SK-N-SH (cell line): ENCODE measurements at regions not wholly inside any gene's neighbourhood (a gene's known extent, or its start where the extent isn't known, plus 50 kb on each side); places are given as distances from the start of the nearest gene placed in this dataset.

Experiments used
- EP300 ChIP-seq, 2 experiments: IDR thresholded peaks; 2 replicates each; pipeline versions ENCODE4 v1.4.0 to v1.6.1; 2012; ENCODE audit warnings: borderline replicate concordance in 1 of 2, low read depth in 1 of 2, low read length in 1 of 2
- NFIC ChIP-seq: IDR thresholded peaks from 2 replicates; pipeline ENCODE4 v1.4.0; 2012; ENCODE audit warnings: borderline replicate concordance
- TF ChIP-seq, protein P1 (sequence below): IDR thresholded peaks from 2 replicates; pipeline ENCODE4 v1.6.1; 2012; ENCODE audit warnings: mild to moderate bottlenecking, low read depth, low read length, moderate library complexity
- TF ChIP-seq, protein P2 (sequence below): fragments of 200-600 bp; sonication (generic); IDR thresholded peaks from 2 replicates; pipeline ENCODE4 v1.6.1; 2017; ENCODE audit warnings: antibody characterized with exemption, mild to moderate bottlenecking, moderate library complexity

DNA sequence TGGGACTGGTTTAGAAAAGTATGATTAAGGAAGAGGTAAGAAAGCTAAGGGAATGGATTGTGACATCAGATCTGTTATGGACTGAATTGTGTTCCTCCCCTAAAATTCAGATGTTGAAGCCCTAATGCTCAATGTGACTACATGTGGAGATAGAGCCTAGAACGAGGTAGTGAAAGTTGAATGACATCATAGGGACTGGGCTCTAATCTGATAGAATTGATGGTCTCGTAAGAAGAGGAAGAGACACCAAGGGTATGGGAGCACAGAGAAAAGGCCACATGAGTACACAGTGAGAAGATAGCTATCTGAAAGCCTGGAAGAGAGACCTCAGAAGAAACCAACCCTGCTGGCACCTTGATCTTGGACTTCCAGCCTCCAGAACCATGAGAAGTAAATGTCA is 178.3 kb downstream of the TRIB2 start:
- TF ChIP-seq, protein P1, sequence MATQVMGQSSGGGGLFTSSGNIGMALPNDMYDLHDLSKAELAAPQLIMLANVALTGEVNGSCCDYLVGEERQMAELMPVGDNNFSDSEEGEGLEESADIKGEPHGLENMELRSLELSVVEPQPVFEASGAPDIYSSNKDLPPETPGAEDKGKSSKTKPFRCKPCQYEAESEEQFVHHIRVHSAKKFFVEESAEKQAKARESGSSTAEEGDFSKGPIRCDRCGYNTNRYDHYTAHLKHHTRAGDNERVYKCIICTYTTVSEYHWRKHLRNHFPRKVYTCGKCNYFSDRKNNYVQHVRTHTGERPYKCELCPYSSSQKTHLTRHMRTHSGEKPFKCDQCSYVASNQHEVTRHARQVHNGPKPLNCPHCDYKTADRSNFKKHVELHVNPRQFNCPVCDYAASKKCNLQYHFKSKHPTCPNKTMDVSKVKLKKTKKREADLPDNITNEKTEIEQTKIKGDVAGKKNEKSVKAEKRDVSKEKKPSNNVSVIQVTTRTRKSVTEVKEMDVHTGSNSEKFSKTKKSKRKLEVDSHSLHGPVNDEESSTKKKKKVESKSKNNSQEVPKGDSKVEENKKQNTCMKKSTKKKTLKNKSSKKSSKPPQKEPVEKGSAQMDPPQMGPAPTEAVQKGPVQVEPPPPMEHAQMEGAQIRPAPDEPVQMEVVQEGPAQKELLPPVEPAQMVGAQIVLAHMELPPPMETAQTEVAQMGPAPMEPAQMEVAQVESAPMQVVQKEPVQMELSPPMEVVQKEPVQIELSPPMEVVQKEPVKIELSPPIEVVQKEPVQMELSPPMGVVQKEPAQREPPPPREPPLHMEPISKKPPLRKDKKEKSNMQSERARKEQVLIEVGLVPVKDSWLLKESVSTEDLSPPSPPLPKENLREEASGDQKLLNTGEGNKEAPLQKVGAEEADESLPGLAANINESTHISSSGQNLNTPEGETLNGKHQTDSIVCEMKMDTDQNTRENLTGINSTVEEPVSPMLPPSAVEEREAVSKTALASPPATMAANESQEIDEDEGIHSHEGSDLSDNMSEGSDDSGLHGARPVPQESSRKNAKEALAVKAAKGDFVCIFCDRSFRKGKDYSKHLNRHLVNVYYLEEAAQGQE = no peak
- TF ChIP-seq, protein P2, sequence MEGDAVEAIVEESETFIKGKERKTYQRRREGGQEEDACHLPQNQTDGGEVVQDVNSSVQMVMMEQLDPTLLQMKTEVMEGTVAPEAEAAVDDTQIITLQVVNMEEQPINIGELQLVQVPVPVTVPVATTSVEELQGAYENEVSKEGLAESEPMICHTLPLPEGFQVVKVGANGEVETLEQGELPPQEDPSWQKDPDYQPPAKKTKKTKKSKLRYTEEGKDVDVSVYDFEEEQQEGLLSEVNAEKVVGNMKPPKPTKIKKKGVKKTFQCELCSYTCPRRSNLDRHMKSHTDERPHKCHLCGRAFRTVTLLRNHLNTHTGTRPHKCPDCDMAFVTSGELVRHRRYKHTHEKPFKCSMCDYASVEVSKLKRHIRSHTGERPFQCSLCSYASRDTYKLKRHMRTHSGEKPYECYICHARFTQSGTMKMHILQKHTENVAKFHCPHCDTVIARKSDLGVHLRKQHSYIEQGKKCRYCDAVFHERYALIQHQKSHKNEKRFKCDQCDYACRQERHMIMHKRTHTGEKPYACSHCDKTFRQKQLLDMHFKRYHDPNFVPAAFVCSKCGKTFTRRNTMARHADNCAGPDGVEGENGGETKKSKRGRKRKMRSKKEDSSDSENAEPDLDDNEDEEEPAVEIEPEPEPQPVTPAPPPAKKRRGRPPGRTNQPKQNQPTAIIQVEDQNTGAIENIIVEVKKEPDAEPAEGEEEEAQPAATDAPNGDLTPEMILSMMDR = no peak
- no peak for TF ChIP-seq EP300 (IDR thresholded peaks at IDR 0.05; ENCODE audit: borderline replicate concordance in 1 of 2, low read depth in 1 of 2, low read length in 1 of 2)
- no peak for TF ChIP-seq NFIC
